HTR-8/SVneo (cell line): ENCODE measurements at regions not wholly inside any gene's neighbourhood (a gene's known extent, or its start where the extent isn't known, plus 50 kb on each side); places are given as distances from the start of the nearest gene placed in this dataset.

Source experiments
- DNase-seq: peaks from one replicate; pipeline ENCODE4 v3.0.0; 2011; ENCODE audit warnings: low spot score, mixed read lengths; ENCODE audit not compliant: insufficient read length
- FAIRE-seq: peaks from 2 replicates; lab custom pipeline; 2011; peaks lifted over from hg19 to GRCh38; lab: Jason Lieb, UNC

- FAIRE-seq (no peak), DNase-seq (no peak)
These were observed 109.6 kb downstream of the DYRK2 start for GRCh38 chr12:67758119-67758518.

DNA sequence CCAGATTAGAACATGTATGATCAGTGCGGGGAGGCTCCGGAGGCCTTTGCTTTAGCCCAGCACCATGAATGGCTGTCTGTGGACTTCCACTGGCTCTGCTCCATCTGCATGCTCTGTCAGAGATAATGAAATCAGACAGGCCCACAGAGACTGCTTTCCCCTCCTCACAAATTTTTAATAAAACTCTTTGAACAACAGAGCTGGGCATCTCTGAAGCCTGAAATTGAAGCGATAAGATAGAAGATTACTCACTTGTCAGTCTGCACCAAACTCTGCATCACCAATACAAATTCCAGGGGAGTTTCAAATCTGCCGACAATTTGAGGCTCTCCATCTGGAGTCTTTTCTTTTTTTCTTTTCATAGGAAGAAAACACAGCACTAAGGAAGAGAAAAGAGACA is 110.0 kb downstream of the DYRK2 start:
- FAIRE-seq: no peak

DNA sequence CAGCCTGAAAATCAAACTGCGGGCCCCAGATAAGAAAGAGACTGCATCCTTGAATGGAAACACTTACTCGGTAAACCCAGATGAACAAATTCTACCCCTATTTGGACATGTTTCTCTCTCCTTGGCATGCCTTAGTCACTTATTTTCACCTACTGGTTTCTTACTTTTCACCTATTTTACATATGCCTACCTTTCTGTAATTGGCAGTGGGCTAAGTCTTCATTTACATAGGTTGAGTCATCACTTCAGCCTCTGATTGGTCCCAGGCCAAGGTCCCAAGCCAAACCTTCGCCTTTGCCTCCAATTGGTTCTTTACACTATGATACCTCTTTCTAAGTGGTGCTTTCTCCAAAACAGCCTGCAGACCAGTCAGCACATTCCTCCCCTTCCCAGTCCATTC is 111.3 kb downstream of the DYRK2 start:
- FAIRE-seq (no peak), DNase-seq (no peak)

More for the DNA sequence above, 110.0 kb downstream of the DYRK2 start:
- no peak for DNase-seq

DNA sequence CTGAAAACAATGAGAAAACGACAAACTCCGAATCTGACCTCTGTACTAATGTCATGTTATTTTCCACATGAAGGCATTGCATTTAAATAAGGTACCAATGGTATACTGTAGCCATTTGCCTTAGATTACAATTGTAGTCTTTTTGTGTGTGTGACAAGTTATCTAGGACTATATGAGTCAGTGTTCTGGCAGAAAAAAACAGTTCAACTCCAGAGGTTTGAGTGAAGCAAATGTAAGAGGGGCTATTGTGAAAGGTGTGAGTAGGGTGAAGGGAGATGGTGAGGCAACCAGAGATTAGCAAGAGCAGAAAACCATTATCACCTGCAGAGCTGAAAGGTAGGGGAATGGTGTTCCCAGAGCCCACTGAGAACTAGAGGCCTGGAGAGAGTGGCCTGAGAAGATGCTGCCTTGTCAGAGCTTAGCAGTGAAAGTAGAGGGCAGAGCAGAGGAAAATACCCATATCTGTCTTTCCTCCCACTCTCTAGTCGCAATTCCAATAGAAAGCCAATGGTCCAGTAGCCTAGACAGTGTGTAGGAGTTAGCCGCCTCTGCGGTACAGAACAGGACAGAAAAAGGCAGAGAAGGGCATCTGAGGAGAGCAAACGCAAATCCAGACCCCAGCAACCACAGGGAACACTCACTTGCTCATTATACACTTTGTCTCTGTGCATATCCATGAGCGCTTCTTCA is 112.2 kb downstream of the DYRK2 start:
- DNase-seq (no peak), FAIRE-seq (no peak)

DNA sequence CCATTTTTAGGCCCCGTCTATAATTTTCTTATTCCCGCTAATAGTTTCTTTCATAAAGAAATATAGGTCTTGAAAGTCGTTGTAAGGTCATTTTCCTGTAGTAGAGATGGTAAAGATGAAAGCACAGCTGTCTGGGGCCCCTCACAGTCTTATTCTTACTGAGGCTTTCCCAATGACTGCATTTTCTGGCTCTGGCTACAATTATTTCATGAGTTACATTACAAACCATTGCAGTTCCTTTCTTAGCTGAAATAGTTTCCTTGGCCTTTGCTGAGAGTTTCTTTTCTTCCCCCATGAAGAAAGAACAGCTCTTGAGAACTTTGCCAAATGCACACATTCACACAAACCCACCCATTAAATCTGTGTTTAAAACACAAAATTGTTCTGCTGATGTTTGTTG is 113.0 kb downstream of the DYRK2 start:
- no peak for DNase-seq
- FAIRE-seq: no peak

GRCh38 chr12:67764055-67764454 is 115.5 kb downstream of the DYRK2 start:
- FAIRE-seq (no peak), DNase-seq (no peak)

DNA sequence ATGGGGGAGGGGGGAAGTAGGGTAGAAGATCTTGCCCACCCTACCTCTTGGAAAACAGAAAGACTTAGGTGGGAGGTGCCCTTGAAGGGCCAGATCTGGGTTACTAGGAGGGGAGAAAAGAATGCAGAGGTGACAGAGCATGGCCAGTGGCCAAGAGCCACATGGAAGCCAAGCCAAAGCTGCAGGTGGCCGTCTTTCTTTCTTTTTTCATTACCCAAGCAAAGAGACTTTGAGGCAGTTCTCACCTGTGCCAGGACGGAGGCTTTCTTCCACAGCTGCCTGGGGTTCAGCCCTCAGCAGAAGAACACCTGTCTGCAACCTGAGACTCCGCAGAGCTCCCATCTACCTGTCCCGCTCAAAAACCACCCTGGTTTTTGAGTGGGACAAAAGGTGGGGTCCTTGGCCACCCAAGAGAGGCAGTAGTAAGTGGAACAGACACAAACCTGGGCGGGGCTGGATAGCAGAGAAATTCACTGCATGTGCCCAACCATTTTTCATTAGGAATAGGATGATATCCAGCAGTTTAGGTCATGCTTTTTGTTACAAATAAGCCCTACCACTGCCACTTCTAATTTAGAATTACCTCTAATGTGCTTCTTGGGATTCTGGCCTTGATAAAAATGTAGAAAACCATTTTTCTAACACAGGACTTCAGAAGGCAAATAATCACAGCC is 116.5 kb downstream of the DYRK2 start:
- DNase-seq: no peak
- no peak for FAIRE-seq

- no peak for FAIRE-seq
- DNase-seq: no peak
These were observed 117.5 kb downstream of the DYRK2 start for GRCh38 chr12:67765776-67766766.

- FAIRE-seq (no peak), DNase-seq (no peak)
These were observed 124.0 kb downstream of the DYRK2 start for GRCh38 chr12:67772267-67773169.

- FAIRE-seq: no peak
These were observed 125.4 kb downstream of the DYRK2 start for GRCh38 chr12:67773896-67774295.

GRCh38 chr12:67774983-67775587 is 126.5 kb downstream of the DYRK2 start:
- DNase-seq (no peak), FAIRE-seq (no peak)

More at GRCh38 chr12:67773896-67774295, 125.4 kb downstream of the DYRK2 start:
- no peak for DNase-seq

DNA sequence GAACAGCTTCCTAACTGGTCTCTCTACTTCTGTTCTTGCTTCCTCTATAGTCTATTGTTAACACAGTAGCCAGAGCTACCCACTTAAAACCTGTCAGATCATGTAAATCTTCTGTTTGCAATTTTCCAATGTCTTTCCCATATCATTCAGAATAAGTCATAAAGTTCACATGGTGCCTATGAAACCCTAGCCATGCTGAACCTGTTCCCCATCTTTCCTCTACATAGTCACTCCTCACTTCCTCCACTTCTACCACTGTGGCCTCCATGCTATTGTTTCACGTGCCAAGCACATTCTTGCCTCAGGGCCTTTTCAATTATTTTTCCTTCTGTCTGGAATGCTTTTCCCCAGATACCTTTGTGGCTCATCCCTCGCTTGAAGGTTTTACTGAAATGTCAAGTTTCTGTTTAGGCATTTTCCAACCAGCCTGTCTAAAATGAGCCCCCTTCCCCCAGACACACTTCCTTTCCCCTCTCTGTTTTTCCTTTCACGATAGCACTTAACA is 132.1 kb downstream of the DYRK2 start:
- FAIRE-seq (no peak), DNase-seq (no peak)

- FAIRE-seq: no peak
- DNase-seq: no peak
These were observed 134.0 kb downstream of the DYRK2 start for GRCh38 chr12:67782573-67782972.

GRCh38 chr12:67783393-67783792 is 134.8 kb downstream of the DYRK2 start:
- DNase-seq (no peak), FAIRE-seq (no peak)

DNA sequence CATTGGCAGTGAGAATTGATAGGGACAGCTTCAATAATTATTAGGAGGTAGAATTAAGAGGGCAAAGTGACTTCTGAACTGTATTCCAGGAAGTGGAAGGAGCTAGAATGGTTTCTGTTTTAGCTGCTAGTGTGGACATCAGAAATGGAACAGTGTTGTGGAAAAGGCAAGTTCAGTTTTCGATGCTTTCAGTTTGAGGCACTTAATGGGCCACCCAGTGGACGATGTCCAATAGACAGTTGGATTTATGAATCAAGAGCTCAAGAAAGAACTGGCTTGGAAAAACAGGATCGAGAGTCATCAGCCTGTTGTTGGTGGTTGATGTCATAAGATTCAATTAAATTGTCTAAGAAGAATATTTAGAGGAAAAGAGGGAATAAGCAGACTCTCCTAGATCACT is 136.3 kb downstream of the DYRK2 start:
- no peak for DNase-seq

GRCh38 chr12:67786086-67786485 is 137.5 kb downstream of the DYRK2 start:
- DNase-seq (no peak), FAIRE-seq (no peak)

More for the DNA sequence above, 136.3 kb downstream of the DYRK2 start:
- FAIRE-seq: no peak

DNA sequence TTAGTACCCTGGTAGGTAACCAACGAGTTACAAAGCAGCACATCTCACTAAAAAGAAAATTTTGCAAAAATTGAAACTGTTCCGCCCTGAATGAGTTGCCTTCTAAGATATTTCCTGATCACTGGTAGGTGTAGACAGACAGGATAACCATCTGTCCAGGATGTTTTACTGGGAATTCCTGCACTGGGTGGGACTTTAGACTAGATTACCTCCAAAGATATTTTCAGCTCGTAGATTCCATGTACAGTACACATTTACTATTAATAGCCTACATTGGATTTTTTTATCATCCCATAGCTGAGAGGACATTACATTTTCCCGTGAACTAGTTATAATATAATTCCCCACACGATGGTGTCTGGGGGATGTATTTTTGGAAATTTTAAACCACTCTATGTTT is 139.6 kb downstream of the DYRK2 start:
- FAIRE-seq (no peak), DNase-seq (no peak)

- DNase-seq (no peak), FAIRE-seq (no peak)
These were observed 140.7 kb downstream of the DYRK2 start for GRCh38 chr12:67789266-67789665.

- FAIRE-seq (no peak), DNase-seq (no peak)
These were observed 142.1 kb downstream of the DYRK2 start for GRCh38 chr12:67790660-67791059.
